ENCODE measurements at regions not wholly inside any gene's neighbourhood (a gene's known extent, or its start where the extent isn't known, plus 50 kb on each side); places are given as distances from the start of the nearest gene placed in this dataset.

DNA sequence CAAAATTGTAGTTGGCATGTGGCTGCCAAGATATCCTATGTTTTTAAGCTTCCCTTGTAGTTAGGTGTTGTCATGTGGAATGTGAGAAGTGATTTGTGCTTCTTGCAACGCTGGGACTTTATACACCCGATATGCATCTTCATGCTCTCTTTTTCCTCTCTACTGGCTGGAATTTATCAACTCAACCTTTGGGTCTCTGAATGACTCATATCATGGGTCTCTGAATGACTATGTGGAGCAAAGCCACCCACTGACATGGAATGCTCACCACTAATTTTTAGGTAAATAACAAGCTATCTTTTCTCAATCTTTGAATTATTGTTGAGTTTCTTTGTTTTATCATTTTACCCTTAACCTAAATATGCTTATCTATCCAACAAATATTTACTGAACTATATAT lies 144.6 kb downstream of the ATP23 start:
- TF ChIP-seq, protein P1, sequence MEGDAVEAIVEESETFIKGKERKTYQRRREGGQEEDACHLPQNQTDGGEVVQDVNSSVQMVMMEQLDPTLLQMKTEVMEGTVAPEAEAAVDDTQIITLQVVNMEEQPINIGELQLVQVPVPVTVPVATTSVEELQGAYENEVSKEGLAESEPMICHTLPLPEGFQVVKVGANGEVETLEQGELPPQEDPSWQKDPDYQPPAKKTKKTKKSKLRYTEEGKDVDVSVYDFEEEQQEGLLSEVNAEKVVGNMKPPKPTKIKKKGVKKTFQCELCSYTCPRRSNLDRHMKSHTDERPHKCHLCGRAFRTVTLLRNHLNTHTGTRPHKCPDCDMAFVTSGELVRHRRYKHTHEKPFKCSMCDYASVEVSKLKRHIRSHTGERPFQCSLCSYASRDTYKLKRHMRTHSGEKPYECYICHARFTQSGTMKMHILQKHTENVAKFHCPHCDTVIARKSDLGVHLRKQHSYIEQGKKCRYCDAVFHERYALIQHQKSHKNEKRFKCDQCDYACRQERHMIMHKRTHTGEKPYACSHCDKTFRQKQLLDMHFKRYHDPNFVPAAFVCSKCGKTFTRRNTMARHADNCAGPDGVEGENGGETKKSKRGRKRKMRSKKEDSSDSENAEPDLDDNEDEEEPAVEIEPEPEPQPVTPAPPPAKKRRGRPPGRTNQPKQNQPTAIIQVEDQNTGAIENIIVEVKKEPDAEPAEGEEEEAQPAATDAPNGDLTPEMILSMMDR (IDR thresholded peaks at IDR 0.05; ENCODE audit: insufficient read depth, low read length, poor library complexity, severe bottlenecking), result no peak
- Histone ChIP-seq H3K36me3 (ENCODE audit: control insufficient read depth, insufficient read depth, low read length) (no peaks in the 10 kb centered on the region), H3K4me3 (replicated peaks; ENCODE audit: low read depth, low read length) (no peak overlapping the region), H3K27me3 (replicated peaks; ENCODE audit: control insufficient read depth, insufficient read depth, low read length) (no peaks in the 10 kb centered on the region)
- DNase-seq (ENCODE audit: extremely low read depth, insufficient read length), result no peak

DNA sequence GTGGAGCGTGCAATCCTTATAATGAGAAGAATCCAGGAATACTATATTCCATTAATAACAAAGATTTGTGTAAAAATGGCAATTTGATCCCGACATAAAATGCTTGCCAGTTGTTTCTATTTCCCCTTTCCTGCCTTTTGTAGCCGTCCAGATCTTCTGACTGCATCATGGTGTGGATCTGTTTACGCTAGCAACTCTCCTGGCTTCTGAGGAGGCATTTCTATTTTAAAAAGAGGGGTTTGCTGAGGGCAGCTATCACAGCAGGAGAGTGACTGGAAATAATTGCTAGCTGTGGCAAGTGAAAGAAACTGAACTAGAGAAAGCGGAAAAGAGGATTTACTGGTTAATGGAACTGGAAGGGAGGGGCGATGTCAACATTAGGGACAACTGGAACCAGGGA lies 145.6 kb downstream of the ATP23 start:
- Histone ChIP-seq H3K4me3 (replicated peaks; ENCODE audit: low read depth, low read length) (no peak overlapping the region), H3K27me3 (replicated peaks; ENCODE audit: control insufficient read depth, insufficient read depth, low read length) (no peaks in the 10 kb centered on the region), H3K36me3 (ENCODE audit: control insufficient read depth, insufficient read depth, low read length) (no peaks in the 10 kb centered on the region)
- TF ChIP-seq, protein P1 (IDR thresholded peaks at IDR 0.05; ENCODE audit: insufficient read depth, low read length, poor library complexity, severe bottlenecking), result no peak
- DNase-seq (ENCODE audit: extremely low read depth, insufficient read length), result no peak

DNA sequence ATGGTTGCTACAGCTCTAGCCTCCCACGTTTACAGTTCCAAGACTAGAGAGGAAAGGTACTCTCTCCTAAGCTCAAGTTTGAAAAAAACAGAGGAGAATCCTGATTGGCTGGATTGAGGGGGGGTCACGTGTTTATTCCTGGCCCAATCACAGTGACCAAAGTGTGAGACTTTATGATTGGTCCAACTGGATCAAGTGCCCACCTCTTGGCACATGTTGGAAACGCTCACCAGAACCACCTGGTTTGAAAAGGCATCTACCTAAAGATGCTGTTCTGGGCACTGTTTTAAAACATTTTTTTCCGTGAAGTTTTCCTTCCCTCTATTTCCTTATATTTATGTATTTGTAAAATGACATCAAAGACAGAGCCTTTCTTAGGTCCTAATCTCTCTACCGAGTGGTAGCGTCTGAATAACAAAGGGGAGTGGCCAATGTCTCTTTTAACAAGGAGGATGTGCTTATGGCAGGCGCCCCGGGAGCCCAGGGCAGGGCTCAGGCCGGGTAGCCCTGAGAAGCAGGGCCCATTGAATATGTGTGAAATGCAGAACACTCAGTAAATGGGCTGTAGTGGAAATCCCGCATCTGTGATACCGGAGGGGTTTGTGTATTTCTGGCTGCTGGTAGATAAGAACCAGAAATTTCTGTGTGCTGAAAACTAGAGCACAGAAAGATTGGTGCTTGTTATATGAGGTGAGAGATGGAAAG lies 146.2 kb downstream of the ATP23 start:
- Histone ChIP-seq H3K36me3 (ENCODE audit: control insufficient read depth, insufficient read depth, low read length) (no peaks in the 10 kb centered on the region), H3K4me3 (replicated peaks; ENCODE audit: low read depth, low read length) (no peak overlapping the region), H3K27me3 (replicated peaks; ENCODE audit: control insufficient read depth, insufficient read depth, low read length) (no peaks in the 10 kb centered on the region)
- TF ChIP-seq, protein P1 (IDR thresholded peaks at IDR 0.05; ENCODE audit: insufficient read depth, low read length, poor library complexity, severe bottlenecking), result no peak
- DNase-seq (ENCODE audit: extremely low read depth, insufficient read length), result no peak

DNA sequence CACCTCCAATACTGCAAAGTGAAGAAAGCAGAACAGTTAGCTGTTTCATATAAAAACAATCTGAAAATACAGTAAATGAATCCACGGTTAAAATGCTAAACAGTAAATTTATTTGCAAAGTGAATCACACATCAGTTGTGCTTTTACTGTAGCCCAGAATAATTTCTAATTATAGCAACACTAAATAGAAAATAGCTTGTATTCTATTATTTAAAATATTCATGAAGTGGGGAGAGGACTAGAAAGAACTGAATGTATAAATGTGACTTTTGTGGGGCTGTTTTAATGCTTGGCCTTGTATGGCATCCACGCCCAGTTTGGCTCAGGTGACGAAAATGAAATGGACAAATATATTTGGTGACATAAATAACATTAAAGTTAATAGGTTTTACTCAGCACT lies 148.2 kb downstream of the ATP23 start:
- no peak for DNase-seq (ENCODE audit: extremely low read depth, insufficient read length)
- TF ChIP-seq, protein P1 (IDR thresholded peaks at IDR 0.05; ENCODE audit: insufficient read depth, low read length, poor library complexity, severe bottlenecking), result no peak
- H3K36me3 ChIP-seq (ENCODE audit: control insufficient read depth, insufficient read depth, low read length), result no peaks in the 10 kb centered on the region
- no peaks in the 10 kb centered on the region for H3K27me3 ChIP-seq (replicated peaks; ENCODE audit: control insufficient read depth, insufficient read depth, low read length)
- H3K4me3 ChIP-seq (replicated peaks; ENCODE audit: low read depth, low read length), result no peak overlapping the region

DNA sequence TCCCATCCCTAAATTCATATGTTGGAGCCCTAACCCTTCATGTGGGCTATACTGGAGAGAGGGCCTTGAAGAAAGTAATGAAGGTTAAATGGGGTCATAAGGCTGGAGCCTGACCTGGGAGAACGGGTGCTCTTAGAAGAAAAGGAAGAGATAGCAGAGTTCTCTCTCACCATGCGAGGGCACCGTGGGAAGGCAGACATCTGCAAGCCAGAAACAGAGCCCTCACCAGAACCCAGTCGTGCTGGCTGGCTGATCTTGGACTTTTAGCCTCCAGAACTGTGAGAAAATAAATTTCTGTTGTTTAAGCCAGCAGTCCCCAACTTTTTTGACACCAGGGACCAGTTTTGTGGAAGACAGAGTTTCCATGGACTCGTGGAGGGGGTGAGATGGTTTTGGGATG lies 149.3 kb downstream of the ATP23 start:
- Histone ChIP-seq H3K4me3 (replicated peaks; ENCODE audit: low read depth, low read length) (no peak overlapping the region), H3K27me3 (replicated peaks; ENCODE audit: control insufficient read depth, insufficient read depth, low read length) (no peaks in the 10 kb centered on the region), H3K36me3 (ENCODE audit: control insufficient read depth, insufficient read depth, low read length) (no peaks in the 10 kb centered on the region)
- TF ChIP-seq, protein P1 (IDR thresholded peaks at IDR 0.05; ENCODE audit: insufficient read depth, low read length, poor library complexity, severe bottlenecking), result no peak
- no peak for DNase-seq (ENCODE audit: extremely low read depth, insufficient read length)

DNA sequence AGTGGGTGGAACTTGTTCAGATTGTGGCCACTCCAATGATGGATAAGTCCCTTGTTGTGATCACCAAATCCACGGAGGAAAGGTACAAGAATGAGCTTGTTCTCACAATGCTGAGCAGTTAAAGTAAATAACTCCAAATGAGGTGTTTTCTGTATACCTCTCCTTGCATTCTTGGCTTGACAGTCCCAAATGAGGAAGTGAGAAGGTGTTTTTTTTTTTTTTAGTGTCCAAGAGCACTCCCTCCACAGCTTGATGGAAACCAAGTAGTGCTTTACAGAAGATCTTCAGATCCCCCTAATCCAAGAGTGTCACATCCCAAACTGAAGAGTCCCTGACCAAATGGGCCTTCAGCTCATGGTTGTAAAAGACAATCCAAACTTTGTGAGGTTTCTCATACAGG lies 153.6 kb downstream of the ATP23 start:
- H3K27me3 ChIP-seq (replicated peaks; ENCODE audit: control insufficient read depth, insufficient read depth, low read length), result no peaks in the 10 kb centered on the region
- TF ChIP-seq, protein P1 (IDR thresholded peaks at IDR 0.05; ENCODE audit: insufficient read depth, low read length, poor library complexity, severe bottlenecking), result no peak
- no peak for DNase-seq (ENCODE audit: extremely low read depth, insufficient read length)

More for the DNA sequence above, 153.6 kb downstream of the ATP23 start:
- H3K36me3 ChIP-seq (ENCODE audit: control insufficient read depth, insufficient read depth, low read length), result no peaks in the 10 kb centered on the region
- no peak overlapping the region for H3K4me3 ChIP-seq (replicated peaks; ENCODE audit: low read depth, low read length)

Measured in GM06990 (cell line).